AG09319 (cell line): ENCODE measurements at regions not wholly inside any gene's neighbourhood (a gene's known extent, or its start where the extent isn't known, plus 50 kb on each side); places are given as distances from the start of the nearest gene placed in this dataset.
"Not testable (repeated sequence)": the region's sequence is repeated elsewhere in the genome, so short reads cannot be mapped to it uniquely, and the experiment has no call there.

Experiments
- DNase-seq: peaks from one replicate; pipeline ENCODE4 v3.0.0-alpha.2; 2010; ENCODE audit warnings: low read depth; ENCODE audit errors: extremely low read depth
- TF ChIP-seq, protein P1 (sequence below): IDR thresholded peaks from 2 replicates; pipeline ENCODE4 v1.5.1; 2011; ENCODE audit warnings: low read depth, mild to moderate bottlenecking, inconsistent platforms, low read length, moderate library complexity

DNA sequence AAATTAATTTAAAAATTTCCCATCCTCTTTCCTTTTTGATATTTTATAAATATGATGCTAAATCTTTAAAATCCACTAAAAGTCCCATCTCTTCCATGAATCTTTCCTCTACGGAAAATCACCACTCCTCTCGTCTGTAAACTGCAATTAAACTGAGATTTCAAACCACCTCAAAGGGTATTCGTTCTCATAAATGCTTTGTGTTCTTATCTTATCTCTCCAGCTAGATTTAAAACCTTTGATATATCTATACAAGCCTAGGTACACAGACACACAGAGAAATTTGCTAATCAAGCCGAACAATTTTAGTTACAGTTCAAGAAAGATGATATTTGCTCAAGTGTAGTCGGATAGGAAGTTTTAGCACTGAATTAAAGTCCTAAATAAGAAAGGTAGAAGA lies 214.6 kb upstream of the PRDM1 start:
- no peak for DNase-seq
- TF ChIP-seq, protein P1, sequence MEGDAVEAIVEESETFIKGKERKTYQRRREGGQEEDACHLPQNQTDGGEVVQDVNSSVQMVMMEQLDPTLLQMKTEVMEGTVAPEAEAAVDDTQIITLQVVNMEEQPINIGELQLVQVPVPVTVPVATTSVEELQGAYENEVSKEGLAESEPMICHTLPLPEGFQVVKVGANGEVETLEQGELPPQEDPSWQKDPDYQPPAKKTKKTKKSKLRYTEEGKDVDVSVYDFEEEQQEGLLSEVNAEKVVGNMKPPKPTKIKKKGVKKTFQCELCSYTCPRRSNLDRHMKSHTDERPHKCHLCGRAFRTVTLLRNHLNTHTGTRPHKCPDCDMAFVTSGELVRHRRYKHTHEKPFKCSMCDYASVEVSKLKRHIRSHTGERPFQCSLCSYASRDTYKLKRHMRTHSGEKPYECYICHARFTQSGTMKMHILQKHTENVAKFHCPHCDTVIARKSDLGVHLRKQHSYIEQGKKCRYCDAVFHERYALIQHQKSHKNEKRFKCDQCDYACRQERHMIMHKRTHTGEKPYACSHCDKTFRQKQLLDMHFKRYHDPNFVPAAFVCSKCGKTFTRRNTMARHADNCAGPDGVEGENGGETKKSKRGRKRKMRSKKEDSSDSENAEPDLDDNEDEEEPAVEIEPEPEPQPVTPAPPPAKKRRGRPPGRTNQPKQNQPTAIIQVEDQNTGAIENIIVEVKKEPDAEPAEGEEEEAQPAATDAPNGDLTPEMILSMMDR, result no peak

DNA sequence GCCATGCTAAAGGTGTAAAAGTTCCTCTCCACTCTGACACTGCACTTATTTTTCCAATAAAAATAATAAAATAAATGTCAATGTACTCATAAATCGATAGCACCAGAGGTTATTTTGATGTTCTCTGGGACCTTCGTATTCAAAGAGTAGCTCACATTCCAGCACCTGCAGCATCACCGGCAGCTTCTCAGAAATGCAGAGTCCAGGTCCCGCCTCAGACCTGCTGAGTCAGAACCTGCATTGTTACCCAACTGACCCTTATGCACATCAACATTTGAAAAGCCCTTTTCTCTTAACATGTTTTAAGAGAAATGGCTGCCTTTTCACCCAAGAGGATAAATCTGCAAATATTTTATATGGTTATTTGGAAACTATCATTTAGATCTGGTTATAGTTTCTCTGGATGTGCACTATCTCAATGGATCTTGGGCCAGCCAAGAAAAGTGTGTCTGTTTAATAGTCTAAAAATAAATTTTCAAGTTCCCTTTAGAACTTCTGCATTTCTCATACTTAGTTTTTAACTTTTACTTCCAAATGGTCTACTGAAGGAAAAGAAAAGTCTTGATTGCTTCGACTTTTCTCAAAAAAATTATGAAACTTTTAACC lies 216.2 kb upstream of the PRDM1 start:
- no peak for DNase-seq
- TF ChIP-seq, protein P1, result no peak

DNA sequence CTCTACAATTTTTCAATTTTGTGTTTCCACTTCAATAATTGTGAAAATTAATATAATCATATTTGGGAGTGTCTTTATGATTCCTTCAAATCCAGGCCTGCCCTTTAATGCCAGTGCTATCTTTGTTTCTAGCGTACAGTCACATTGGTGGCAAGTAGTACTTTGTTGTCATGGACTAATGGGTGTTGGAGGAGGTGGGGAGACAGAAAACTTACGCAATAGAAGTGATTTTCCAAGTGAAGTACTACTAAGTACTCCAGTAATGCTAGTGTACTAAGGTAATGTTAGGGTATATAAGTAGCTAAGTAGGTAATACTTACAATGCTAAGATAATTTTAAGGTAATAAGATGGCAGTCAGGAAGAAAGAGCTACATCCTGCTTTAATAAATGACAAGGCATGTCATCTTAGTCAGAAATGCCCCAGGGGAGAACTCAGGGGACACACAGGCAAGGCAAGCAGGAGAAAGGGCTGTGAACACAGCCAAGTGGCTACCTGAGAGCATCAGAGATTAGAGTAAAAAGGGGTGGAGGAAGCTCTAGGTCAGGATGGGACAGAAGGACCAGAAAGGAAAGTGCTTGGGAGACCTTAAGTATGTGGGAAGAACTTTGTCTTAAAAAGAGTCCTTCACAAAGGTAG lies 217.2 kb upstream of the PRDM1 start:
- TF ChIP-seq, protein P1, result no peak
- DNase-seq, result no peak

DNA sequence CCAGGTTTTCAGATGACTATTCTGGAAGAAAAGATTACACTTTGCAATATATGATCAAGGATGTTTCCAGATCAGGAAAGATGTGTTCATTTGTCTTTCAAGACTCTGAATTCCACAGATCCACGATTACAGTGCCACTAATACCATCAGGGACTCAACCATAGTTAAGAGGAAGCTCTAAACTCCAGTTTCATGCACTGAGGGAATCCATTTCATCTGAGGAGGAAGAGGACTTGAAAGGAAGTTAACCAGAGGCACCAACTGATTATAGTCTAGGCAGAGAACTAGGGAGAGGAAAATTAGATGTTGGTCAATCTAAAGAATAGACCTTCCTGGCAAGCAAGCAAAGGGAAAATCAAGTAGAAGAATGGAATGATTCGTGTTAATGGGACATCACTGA lies 218.3 kb upstream of the PRDM1 start:
- DNase-seq, result no peak
- TF ChIP-seq, protein P1, result no peak

DNA sequence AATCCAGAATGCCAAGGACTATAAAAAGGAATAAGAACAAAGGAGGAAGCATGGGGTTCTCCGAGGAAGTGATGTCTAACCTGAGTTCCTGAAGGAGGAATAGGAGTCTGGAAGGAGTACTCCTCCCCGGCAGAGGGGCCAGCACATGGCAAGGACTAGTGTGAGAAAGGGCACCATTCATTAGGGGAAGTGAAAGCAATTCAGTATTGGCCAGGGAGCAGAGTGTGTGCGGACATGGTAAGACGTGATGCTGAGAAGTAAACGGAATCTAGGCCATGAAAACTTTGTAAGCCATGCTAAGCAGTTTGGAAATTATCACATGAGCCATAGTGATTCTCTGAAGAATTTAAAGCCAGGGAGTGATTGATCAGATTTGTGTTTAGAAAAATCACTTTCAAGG lies 218.9 kb upstream of the PRDM1 start:
- DNase-seq, result no peak
- TF ChIP-seq, protein P1, result no peak

DNA sequence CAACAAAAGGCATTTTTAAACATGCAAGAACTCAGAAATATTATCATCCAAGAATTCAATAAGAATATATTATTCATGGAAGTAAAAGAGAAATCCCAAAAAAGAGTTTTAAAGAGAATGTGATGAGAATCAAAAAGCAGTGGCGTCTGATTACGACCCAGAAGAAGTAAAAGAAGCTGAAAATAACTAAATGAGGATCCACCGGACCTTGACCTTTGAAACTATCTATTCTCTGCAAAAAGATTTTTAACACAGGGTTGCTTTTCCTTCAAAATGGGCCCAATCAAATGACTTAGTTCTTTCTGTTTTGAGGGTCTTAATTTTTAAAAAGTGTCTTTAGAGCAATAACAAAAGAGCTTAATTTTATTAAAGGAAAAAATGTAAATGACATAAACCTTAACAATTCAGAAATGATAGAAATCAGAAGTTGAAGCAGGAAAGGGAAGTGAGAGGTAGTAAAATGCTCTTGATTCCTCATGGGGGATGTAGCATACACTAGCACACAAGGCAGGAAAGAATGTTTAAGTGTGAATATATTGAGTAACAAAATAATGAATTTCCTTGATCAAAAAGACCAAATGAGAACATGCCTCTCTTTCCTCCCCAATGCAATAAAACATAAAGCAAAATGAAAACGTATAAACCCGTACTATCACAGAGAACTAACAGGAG lies 223.1 kb upstream of the PRDM1 start:
- no peak for DNase-seq
- TF ChIP-seq, protein P1, result no peak

DNA sequence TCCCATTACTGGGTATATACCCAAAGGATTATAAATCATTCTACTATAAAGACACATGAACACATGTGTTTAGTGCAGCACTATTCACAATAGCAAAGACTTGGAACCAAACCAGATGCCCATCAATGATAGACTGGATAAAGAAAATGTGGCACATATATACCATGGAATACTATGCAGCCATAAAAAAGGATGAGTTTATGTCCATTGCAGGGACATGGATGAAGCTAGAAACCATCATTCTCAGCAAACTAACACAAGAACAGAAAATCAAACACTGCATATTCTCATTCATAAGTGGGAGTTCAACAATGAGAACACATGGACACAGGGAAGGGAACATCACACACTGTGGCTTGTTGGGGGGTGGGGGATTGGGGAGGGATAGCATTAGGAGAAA lies 225.2 kb upstream of the PRDM1 start:
- DNase-seq, result not testable (repeated sequence)

DNA sequence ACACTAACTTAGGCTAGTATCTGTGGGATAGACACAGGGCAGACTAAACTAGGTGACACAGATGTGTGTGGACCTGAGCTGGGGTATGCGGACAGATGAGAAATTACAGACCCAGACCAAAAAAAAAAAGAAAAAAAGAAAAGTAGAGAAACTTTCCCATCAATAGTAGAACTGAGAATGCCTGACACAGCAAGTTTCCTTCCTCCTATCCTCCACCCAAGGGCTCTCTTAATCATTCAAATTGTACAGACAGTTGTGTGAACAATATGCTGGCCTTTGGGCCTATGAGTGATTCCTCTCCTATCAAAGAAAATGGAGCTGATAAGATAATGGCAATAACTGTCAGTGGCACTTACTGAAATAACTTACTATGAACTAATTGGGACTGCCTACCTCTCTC lies 226.7 kb upstream of the PRDM1 start:
- no peak for DNase-seq
- TF ChIP-seq, protein P1, result no peak

DNA sequence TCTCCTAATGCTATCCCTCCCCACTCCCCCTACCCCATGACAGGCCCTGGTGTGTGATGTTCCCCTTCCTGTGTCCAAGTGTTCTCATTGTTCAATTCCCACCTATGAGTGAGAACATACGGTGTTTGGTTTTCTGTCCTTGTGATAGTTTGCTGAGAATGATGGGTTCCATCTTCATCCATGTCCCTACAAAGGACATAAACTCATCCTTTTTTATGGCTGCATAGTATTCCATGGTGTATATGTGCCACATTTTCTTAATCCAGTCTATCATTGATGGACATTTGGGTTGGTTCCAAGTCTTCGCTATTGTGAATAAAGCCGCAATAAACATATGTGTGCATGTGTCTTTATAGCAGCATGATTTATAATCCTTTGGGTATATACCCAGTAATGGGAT lies 227.5 kb upstream of the PRDM1 start:
- DNase-seq, result not testable (repeated sequence)
